ENCODE measurements at regions not wholly inside any gene's neighbourhood (a gene's known extent, or its start where the extent isn't known, plus 50 kb on each side); places are given as distances from the start of the nearest gene placed in this dataset.
"Not testable (repeated sequence)": the region's sequence is repeated elsewhere in the genome, so short reads cannot be mapped to it uniquely, and the experiment has no call there.

GRCh38 chr10:117457071-117457810 lies 82.0 kb upstream of the PDZD8 start:
- peak in 1 of 3 donors; percentile 37 for DNase-seq

DNA sequence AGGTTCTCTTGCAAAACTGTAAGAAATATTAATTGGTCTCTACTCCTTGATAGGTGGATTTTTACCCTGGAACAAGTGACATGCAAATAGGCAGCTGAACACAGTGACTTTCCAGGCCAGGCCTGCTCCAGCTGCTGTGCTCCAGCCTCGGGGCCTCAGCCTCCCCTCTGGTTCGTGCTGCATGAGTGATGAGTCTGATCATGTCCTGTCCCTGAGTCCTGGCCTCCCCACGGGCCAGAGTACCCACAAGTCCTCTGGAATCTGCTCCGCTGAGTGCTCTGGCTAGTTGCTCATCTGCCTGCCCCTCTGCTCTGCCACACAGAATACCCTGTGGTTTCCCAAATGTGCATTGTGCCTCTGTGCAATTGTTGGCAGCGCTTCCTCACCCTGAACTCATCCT lies 80.1 kb upstream of the PDZD8 start:
- no peak for DNase-seq

- DNase-seq = peak in 2 of 3 donors; percentile 37 to 49
These were observed 79.3 kb upstream of the PDZD8 start for GRCh38 chr10:117454502-117454901.

- DNase-seq = not testable (repeated sequence)
These were observed 78.2 kb upstream of the PDZD8 start for GRCh38 chr10:117453484-117453883.

- no peak for DNase-seq
These were observed 75.7 kb upstream of the PDZD8 start for GRCh38 chr10:117450940-117451339.

- DNase-seq = no peak
These were observed 74.4 kb upstream of the PDZD8 start for GRCh38 chr10:117449636-117450035.

DNA sequence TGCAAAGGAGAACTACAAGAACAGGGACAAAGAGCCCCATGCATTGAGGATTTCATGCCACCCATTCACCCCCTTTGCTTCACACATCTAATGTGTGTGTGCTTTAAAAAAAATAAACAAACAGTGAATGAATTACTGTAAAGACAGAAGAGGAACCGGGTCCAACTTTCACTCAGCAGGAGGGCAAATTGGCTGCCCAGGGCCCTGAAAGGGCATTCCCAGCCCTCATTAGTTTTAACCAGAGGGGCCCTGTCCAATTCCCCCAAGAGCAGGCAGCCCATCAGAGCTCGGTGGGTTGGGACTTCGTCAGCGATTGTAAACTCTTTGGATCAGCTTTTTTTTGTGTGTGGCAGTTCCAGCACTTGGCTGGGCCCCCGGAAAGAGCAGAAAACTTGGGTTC lies 73.6 kb upstream of the PDZD8 start:
- no peak for DNase-seq

- DNase-seq = no peak
These were observed 70.8 kb upstream of the PDZD8 start for GRCh38 chr10:117445992-117446391.

DNA sequence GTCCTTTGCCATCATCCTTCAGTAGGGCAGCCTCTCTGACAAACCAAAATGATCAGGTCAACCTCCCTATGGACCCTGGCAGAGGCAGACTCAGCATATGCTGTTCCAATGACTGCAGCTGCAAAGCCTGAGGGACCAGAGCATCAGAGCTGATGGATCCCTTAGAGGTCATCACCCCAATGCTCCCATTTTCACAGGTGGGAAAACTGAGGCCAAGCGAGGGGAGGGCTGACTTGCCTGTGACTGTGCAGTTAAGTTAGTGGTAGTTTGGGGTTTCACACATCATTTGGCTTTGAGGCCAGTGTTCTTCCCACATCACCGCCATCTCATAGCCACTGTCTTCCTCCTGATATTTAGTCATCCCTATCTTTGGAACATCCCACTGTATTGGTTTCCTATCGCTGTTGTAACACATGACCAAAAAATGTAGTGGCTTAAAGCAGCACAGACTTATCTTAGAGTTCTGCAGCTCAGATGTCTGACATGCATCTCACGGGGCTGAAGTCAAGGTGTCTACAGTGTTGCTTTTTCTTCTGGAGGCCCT lies 69.3 kb upstream of the PDZD8 start:
- DNase-seq = peak in 1 of 3 donors; percentile 35

GRCh38 chr10:117443686-117444041 lies 68.4 kb upstream of the PDZD8 start:
- no peak for DNase-seq

- peak; percentile 71 to 90 (median 82) for DNase-seq
These were observed 67.9 kb upstream of the PDZD8 start for GRCh38 chr10:117442944-117443685.

DNA sequence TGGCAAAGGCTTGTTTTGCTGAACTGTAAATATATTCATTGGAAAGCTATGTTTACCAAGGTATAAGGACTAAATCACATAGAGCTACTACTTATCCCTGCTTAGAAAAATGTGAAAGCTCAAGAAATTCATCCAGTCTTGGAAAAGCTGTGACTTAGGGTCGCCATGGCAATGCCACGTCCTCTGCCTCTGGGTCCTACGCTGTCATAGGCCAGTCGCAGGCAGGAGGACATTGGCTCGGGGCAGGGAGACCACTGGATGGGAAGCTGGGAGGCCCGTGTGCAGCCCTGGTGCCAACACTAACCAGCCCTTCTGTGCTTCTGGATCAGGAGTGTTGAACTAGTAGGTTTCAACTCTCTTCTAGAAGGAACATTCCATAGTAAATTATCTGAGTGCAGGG lies 67.3 kb upstream of the PDZD8 start:
- no peak for DNase-seq

DNA sequence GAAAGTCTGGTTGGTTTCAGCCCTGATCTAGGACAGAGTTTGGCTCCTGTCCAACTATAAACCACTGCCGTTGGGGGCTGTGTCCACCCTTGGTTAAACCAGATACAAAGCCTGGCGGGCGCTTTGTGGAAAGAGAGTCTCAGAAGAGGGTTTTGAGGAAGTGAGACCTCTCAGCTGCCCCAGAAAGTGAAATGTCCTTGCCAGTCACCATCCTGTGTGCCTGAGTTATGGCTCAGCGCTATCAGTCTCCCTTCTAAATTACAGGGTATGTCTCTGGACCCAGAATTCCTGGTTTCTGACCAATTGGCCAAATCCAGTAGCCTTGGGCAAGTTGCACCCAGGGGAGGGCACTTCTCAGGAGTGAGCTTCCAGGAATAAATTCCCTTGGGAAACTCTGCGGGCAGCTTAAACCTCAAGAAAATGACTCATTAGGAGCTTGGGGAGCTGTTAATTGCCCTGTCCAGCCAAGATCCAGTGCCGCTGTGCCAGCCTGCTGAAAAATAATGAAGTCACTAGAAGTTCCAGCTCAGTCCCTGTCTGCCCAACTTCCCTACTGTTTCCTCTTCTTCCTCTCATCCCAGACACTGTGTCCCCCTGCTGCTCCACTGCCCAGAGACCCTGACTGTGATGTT lies 66.7 kb upstream of the PDZD8 start:
- peak; percentile 71 to 76 (median 73) for DNase-seq

DNA sequence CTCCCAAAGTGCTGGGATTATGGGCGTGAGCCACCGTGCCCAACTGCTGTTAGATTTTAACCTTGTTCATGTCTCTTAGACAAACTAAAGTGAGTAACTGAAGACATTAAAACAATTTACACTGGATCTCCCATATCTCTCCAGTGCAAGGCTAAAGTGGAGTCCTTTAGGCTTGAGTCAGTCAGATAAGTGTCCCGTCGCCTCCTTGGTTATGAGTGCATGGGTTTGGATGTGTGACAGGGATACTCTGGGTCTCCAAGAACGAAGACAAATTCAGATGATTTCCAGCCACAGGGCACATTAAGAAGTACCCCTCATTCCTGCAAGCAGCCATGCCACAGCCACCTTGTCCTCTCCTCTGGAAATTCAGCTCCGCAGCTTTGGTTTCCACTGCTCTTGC lies 66.1 kb upstream of the PDZD8 start:
- no peak for DNase-seq

DNA sequence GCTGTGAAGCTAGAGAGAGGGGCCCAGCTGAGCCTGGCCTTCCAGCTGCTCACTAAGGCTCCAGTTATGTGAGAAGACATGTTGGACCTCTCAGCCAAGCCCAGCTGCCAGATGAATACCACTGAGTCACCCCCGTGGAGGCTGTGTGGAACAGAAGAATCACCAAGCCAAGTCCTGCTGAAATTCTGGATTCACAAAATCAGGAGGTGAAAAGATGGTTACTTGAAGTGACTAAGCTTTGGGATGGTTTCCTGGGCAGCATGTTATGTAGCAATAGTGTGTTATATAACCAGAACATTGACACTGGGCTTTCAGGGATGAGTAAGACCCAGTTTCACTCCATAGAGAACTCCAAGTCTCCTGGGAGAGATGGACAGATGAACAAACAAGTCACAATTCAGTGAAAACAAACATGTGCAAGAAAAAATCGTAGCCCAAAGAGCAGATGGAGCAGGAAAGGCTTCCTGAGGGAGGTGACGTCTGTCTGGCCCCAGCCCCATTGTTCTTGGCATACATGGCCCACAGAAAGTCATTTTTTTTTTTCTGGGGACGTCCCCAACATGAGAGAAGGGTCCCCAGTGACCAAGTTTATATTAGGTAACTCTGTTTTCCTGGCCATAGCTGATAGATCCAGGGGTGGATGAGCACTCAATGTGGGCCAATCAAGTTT lies 64.1 kb upstream of the PDZD8 start:
- peak; percentile 53 to 81 (median 67) for DNase-seq

DNA sequence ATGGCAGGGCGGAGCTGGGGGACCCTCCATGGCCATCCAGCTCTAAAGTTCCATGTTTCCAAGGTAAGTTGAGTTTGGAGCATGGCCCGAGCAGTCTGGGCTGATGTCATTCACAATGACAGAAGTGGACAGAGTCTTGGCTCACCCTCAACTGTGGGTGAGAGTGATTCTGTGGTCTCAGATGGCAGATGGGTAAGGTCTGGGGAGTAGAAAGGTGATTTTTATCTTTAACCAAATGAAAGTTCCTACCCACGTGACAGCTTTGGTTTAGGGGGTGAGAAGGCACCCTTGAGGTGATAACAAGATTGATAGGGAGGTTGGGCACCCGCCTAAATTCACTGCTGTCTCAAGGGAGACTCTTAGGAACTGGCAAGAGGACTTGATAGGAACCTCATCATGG lies 57.6 kb upstream of the PDZD8 start:
- no peak for DNase-seq

DNA sequence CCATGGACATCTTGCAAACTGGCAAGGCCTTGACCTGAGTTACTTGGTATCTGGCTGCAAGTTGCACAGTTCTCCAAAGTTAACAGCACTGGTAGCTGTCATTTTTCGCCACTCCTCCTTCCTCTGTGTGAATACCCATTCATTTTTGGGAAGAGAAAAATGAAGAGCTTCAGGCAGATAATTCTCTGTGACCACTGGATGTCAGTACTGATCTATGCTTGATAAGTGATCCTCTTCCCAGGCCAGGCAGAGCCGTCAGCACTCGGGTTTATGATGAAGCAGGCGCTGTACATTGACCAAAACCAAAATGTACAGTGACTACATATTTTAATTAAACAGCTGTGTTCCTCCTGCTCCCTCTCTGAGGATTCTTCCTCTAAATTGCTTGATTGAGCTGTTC lies 55.9 kb upstream of the PDZD8 start:
- DNase-seq = peak; percentile 49 to 59 (median 59)

DNA sequence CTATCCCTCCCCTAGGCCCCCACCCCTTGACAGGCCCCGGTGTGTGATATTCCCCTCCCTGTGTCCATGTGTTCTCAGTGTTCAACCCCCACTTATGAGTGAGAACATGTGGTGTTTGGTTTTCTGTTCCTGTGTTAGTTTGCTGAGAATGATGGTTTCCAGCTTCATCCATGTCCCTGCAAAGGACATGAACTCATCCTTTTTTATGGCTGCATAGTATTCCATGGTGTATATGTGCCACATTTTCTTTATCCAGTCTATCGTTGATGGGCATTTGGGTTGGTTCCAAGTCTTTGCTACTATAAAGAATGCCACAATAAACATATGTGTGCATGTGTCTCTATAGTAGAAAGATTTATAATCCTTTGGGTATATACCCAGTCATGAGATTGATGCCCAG lies 55.3 kb upstream of the PDZD8 start:
- DNase-seq = not testable (repeated sequence)

GRCh38 chr10:117429643-117430265 lies 54.5 kb upstream of the PDZD8 start:
- DNase-seq = peak in 1 of 3 donors; percentile 13

GRCh38 chr10:117427356-117427755 lies 52.1 kb upstream of the PDZD8 start:
- DNase-seq = no peak

- no peak for DNase-seq
These were observed 50.8 kb upstream of the PDZD8 start for GRCh38 chr10:117425974-117426566.
